WTC11 (cell line): ENCODE measurements at regions not wholly inside any gene's neighbourhood (a gene's known extent, or its start where the extent isn't known, plus 50 kb on each side); places are given as distances from the start of the nearest gene placed in this dataset.

Experiments
- ATF3 ChIP-seq: sonication (generic); formaldehyde crosslinking; conservative IDR thresholded peaks from 2 replicates; pipeline ENCODE4 v1.8.1; 2022; ENCODE audit warnings: mild to moderate bottlenecking, missing genetic modification reagents
- CTCF ChIP-seq: fragments of 200-600 bp; IDR thresholded peaks from 2 replicates; pipeline ENCODE4 v1.8.0; 2022; ENCODE audit warnings: antibody characterized with exemption
- ESRRA ChIP-seq: sonication (generic); formaldehyde crosslinking; IDR thresholded peaks from 2 replicates; pipeline ENCODE4 v1.8.1; 2022; ENCODE audit warnings: mild to moderate bottlenecking, missing genetic modification reagents, borderline replicate concordance
- FOXJ3 ChIP-seq: sonication (generic); formaldehyde crosslinking; IDR thresholded peaks from 2 replicates; pipeline ENCODE4 v1.9.0; 2021; ENCODE audit warnings: missing genetic modification reagents, mild to moderate bottlenecking, borderline replicate concordance
- FOXP1 ChIP-seq: sonication (generic); formaldehyde crosslinking; IDR thresholded peaks from 2 replicates; pipeline ENCODE4 v1.8.0; 2022; ENCODE audit warnings: missing genetic modification reagents, mild to moderate bottlenecking, moderate library complexity, borderline replicate concordance
- IRF2 ChIP-seq: sonication (generic); formaldehyde crosslinking; IDR thresholded peaks from 2 replicates; pipeline ENCODE4 v1.8.0; 2022; ENCODE audit warnings: low read depth, missing genetic modification reagents, borderline replicate concordance
- MAX ChIP-seq: sonication (generic); formaldehyde crosslinking; IDR thresholded peaks from 2 replicates; pipeline ENCODE4 v1.8.0; 2022; ENCODE audit warnings: mild to moderate bottlenecking, missing genetic modification reagents
- NFE2L1 ChIP-seq: sonication (generic); formaldehyde crosslinking; IDR thresholded peaks from 2 replicates; pipeline ENCODE4 v1.8.1; 2023; ENCODE audit warnings: missing genetic modification reagents
- SMAD4 ChIP-seq: sonication (generic); formaldehyde crosslinking; IDR thresholded peaks from 2 replicates; pipeline ENCODE4 v1.8.0; 2022; ENCODE audit warnings: mild to moderate bottlenecking, missing genetic modification reagents
- SP1 ChIP-seq: sonication (generic); formaldehyde crosslinking; conservative IDR thresholded peaks from 2 replicates; pipeline ENCODE4 v1.8.1; 2022; ENCODE audit warnings: missing genetic modification reagents
- TEAD4 ChIP-seq: sonication (generic); formaldehyde crosslinking; IDR thresholded peaks from 2 replicates; pipeline ENCODE4 v1.8.0; 2022; ENCODE audit warnings: mild to moderate bottlenecking, missing genetic modification reagents
- USF1 ChIP-seq: sonication (generic); formaldehyde crosslinking; IDR thresholded peaks from 2 replicates; pipeline ENCODE4 v1.8.0; 2022; ENCODE audit warnings: mild to moderate bottlenecking, missing genetic modification reagents
- USF2 ChIP-seq: sonication (generic); formaldehyde crosslinking; IDR thresholded peaks from 2 replicates; pipeline ENCODE4 v1.8.1; 2023; ENCODE audit warnings: mild to moderate bottlenecking, missing genetic modification reagents, moderate library complexity
- ZBTB43 ChIP-seq: sonication (generic); formaldehyde crosslinking; IDR thresholded peaks from 2 replicates; pipeline ENCODE4 v1.8.1; 2023; ENCODE audit warnings: mild to moderate bottlenecking, missing genetic modification reagents

GRCh38 chr1:66431999-66432398 lies 102.0 kb upstream of the SGIP1 start:
- TF ChIP-seq USF1: no peak
- no peak for TF ChIP-seq IRF2 (CRISPR knock-in tag)
- no peak for TF ChIP-seq CTCF
- no peak for TF ChIP-seq FOXJ3 (CRISPR knock-in tag)
- no peak for TF ChIP-seq ZBTB43
- TF ChIP-seq MAX (CRISPR knock-in tag): no peak
- no peak for TF ChIP-seq FOXP1
- TF ChIP-seq SP1 (CRISPR knock-in tag): no peak
- TF ChIP-seq SMAD4 (CRISPR knock-in tag): no peak
- TF ChIP-seq USF2: no peak
- no peak for TF ChIP-seq TEAD4
- TF ChIP-seq ATF3 (CRISPR knock-in tag): no peak
- no peak for TF ChIP-seq ESRRA
- no peak for TF ChIP-seq NFE2L1
